SK-N-SH (cell line): ENCODE measurements at regions not wholly inside any gene's neighbourhood (a gene's known extent, or its start where the extent isn't known, plus 50 kb on each side); places are given as distances from the start of the nearest gene placed in this dataset.

Source experiments
- CTCF ChIA-PET: fragments of 300-600, 350-600 bp; formaldehyde crosslinking; extraction: SDS; loops from one replicate; lab custom pipeline; 2021; lab: Yijun Ruan, JAX
- POLR2A ChIA-PET: fragments of 350-600 bp; sonication (Branson Sonifier 250); formaldehyde crosslinking; extraction: SDS; loops from one replicate; lab custom pipeline; 2020; ENCODE audit warnings: antibody characterized with exemption, inconsistent platforms; lab: Yijun Ruan, JAX
- DNase-seq: peaks from one replicate; pipeline ENCODE4 v3.0.0; 2012
- H2AFZ ChIP-seq: fragments of 200-600 bp; sonication (generic); 2 replicates; pipeline ENCODE4 v1.8.1; 2016; ENCODE audit warnings: antibody characterized with exemption, mild to moderate bottlenecking, low read depth
- H3F3A ChIP-seq: fragments of 200-600 bp; sonication (generic); replicated peaks from 2 replicates; pipeline ENCODE3; 2016; ENCODE audit warnings: antibody characterized with exemption, mild to moderate bottlenecking; ENCODE audit not compliant: insufficient read depth
- H3K27ac ChIP-seq, 2 experiments: fragments of 200-500 bp in 1 of 2; fragments of 200-600 bp in 1 of 2; sonication (Bioruptor generic) in 1 of 2; sonication (generic), shearing (Covaris generic) in 1 of 2; 2 replicates each; pipeline versions ENCODE4 v1.5.1 to v1.6.1; 2014 to 2016; ENCODE audit warnings: low read depth in 2 of 2, inconsistent platforms in 1 of 2, low read length in 1 of 2, mild to moderate bottlenecking in 1 of 2, mixed read lengths in 1 of 2
- H3K27me3 ChIP-seq: fragments of 200-600 bp; sonication (generic), shearing (Covaris generic); 2 replicates; pipeline ENCODE4 v1.6.1; 2016; ENCODE audit warnings: mixed run types; ENCODE audit not compliant: insufficient read depth
- H3K36me3 ChIP-seq, 2 experiments: fragments of 200-500 bp in 1 of 2; fragments of 200-600 bp in 1 of 2; sonication (Bioruptor generic) in 1 of 2; sonication (generic) in 1 of 2; replicated peaks in 1 of 2; 2 replicates each; pipeline versions ENCODE3 to v1.5.1; 2014 to 2016; ENCODE audit warnings: low read length in 1 of 2, mild to moderate bottlenecking in 1 of 2; ENCODE audit not compliant: insufficient read depth in 2 of 2, control insufficient read depth in 1 of 2
- H3K4me1 ChIP-seq, 2 experiments: fragments of 200-500 bp in 1 of 2; fragments of 200-600 bp in 1 of 2; sonication (Bioruptor generic) in 1 of 2; sonication (generic), shearing (Covaris generic) in 1 of 2; 2 replicates each; pipeline versions ENCODE4 v1.5.1 to v1.6.1; 2014 to 2016; ENCODE audit warnings: low read depth in 1 of 2, low read length in 1 of 2, mixed run types in 1 of 2; ENCODE audit not compliant: insufficient read depth in 2 of 2, control insufficient read depth in 1 of 2
- H3K4me2 ChIP-seq: fragments of 200-600 bp; sonication (generic), shearing (Covaris generic); 2 replicates; pipeline ENCODE4 v1.6.1; 2017; ENCODE audit warnings: mixed run types
- H3K4me3 ChIP-seq, 2 experiments: fragments of 200-500 bp in 1 of 2; fragments of 200-600 bp in 1 of 2; sonication (Bioruptor generic) in 1 of 2; sonication (generic), shearing (Covaris generic) in 1 of 2; 2 replicates each; pipeline versions ENCODE4 v1.5.1 to v1.8.1; 2014 to 2016; ENCODE audit warnings: low read depth in 2 of 2, inconsistent platforms in 1 of 2, low read length in 1 of 2, mild to moderate bottlenecking in 1 of 2, mixed read lengths in 1 of 2, moderate library complexity in 1 of 2
- H3K79me2 ChIP-seq: fragments of 200-600 bp; sonication (generic); 2 replicates; pipeline ENCODE4 v1.8.1; 2017; ENCODE audit warnings: mild to moderate bottlenecking; ENCODE audit not compliant: insufficient read depth
- H3K9ac ChIP-seq: fragments of 200-600 bp; sonication (generic); 2 replicates; pipeline ENCODE4 v1.6.1; 2017; ENCODE audit warnings: mixed run types
- H3K9me2 ChIP-seq: fragments of 200-600 bp; sonication (generic); 2 replicates; pipeline ENCODE4 v1.6.1; 2017; ENCODE audit warnings: mixed run types
- H3K9me3 ChIP-seq: fragments of 200-600 bp; sonication (generic); 2 replicates; pipeline ENCODE4 v1.6.1; 2017; ENCODE audit warnings: mixed run types, mild to moderate bottlenecking, moderate library complexity
- H4K20me1 ChIP-seq: fragments of 200-600 bp; sonication (generic); 2 replicates; pipeline ENCODE4 v1.6.1; 2017; ENCODE audit warnings: mild to moderate bottlenecking, mixed run types; ENCODE audit not compliant: insufficient read depth
- CHD2 ChIP-seq: fragments of 150-350 bp; IDR thresholded peaks from 2 replicates; pipeline ENCODE4 v1.6.1; 2018; ENCODE audit warnings: low read length; ENCODE audit not compliant: partially characterized antibody
- EP300 ChIP-seq, 2 experiments: IDR thresholded peaks; 2 replicates each; pipeline versions ENCODE4 v1.4.0 to v1.6.1; 2012; ENCODE audit warnings: borderline replicate concordance in 1 of 2, low read depth in 1 of 2, low read length in 1 of 2
- FOSL2 ChIP-seq: IDR thresholded peaks from 2 replicates; pipeline ENCODE4 v1.4.0; 2012; ENCODE audit warnings: low read depth, mild to moderate bottlenecking, moderate library complexity, borderline replicate concordance
- FOXJ3 ChIP-seq: sonication (generic); formaldehyde crosslinking; IDR thresholded peaks from 2 replicates; pipeline ENCODE4 v1.5.1; 2020; ENCODE audit warnings: mild to moderate bottlenecking, missing genetic modification reagents
- FOXM1 ChIP-seq: IDR thresholded peaks from 2 replicates; pipeline ENCODE4 v1.4.0; 2012; ENCODE audit warnings: low read depth, mild to moderate bottlenecking
- IRF3 ChIP-seq: fragments of 150-350 bp; IDR thresholded peaks from 2 replicates; pipeline ENCODE4 v1.6.1; 2016; ENCODE audit warnings: mild to moderate bottlenecking, low read depth, low read length
- MAX ChIP-seq: IDR thresholded peaks from 2 replicates; pipeline ENCODE4 v1.4.0; 2012; ENCODE audit warnings: low read depth
- NFIC ChIP-seq: IDR thresholded peaks from 2 replicates; pipeline ENCODE4 v1.4.0; 2012; ENCODE audit warnings: borderline replicate concordance
- NRF1 ChIP-seq: IDR thresholded peaks from 2 replicates; pipeline ENCODE4 v1.6.1; 2012; ENCODE audit warnings: low read depth, mild to moderate bottlenecking, low read length
- POLR2AphosphoS5 ChIP-seq: IDR thresholded peaks from 2 replicates; pipeline ENCODE4 v1.6.1; 2012; ENCODE audit warnings: low read depth, low read length
- RAD21 ChIP-seq: IDR thresholded peaks from 2 replicates; pipeline ENCODE4 v1.6.1; 2012; ENCODE audit warnings: mild to moderate bottlenecking, low read length
- RXRA ChIP-seq: IDR thresholded peaks from 2 replicates; pipeline ENCODE4 v1.4.0; 2012; ENCODE audit warnings: low read depth, mild to moderate bottlenecking, borderline replicate concordance
- SIN3A ChIP-seq: IDR thresholded peaks from 2 replicates; pipeline ENCODE4 v1.6.1; 2012; ENCODE audit warnings: low read depth, mild to moderate bottlenecking, low read length, moderate library complexity, borderline replicate concordance
- SMC3 ChIP-seq: IDR thresholded peaks from 2 replicates; pipeline ENCODE4 v1.6.1; 2012; ENCODE audit warnings: low read depth, low read length, improper control_type of control experiment
- TAF1 ChIP-seq: IDR thresholded peaks from 2 replicates; pipeline ENCODE4 v1.6.1; 2012; ENCODE audit warnings: low read depth, mild to moderate bottlenecking, low read length, moderate library complexity, borderline replicate concordance
- TCF12 ChIP-seq: IDR thresholded peaks from 2 replicates; pipeline ENCODE4 v1.4.0; 2012
- TEAD4 ChIP-seq: IDR thresholded peaks from 2 replicates; pipeline ENCODE4 v1.4.0; 2012; ENCODE audit warnings: mild to moderate bottlenecking, borderline replicate concordance; ENCODE audit not compliant: insufficient read depth
- YY1 ChIP-seq: IDR thresholded peaks from 2 replicates; pipeline ENCODE4 v1.4.0; 2012; ENCODE audit warnings: low read depth, mild to moderate bottlenecking
- WGBS: methylation state at CpG from one replicate; pipeline ENCODE4 v1.1.6; 2017; ENCODE audit warnings: low lambda C conversion rate; 5-methylcytosine and 5-hydroxymethylcytosine counted together

GRCh38 chr6:90669420-90669819 lies 82.5 kb upstream of the MAP3K7 start:
- Histone ChIP-seq H3K79me2 (no peaks in the 10 kb centered on the region), H4K20me1 (no peaks in the 10 kb centered on the region), H3K4me1 (no peaks in the 10 kb centered on the region), H3F3A (no peaks in the 10 kb centered on the region), H3K9me2 (no peaks in the 10 kb centered on the region), H2AFZ (no peak overlapping the region), H3K9me3 (no peaks in the 10 kb centered on the region), H3K27me3 (no peaks in the 10 kb centered on the region; the same call in 1 of the 2 replicates), H3K4me2 (no peak overlapping the region), H3K27ac (no peak overlapping the region), H3K9ac (no peak overlapping the region), H3K4me3 (no peak overlapping the region), H3K36me3 (no peaks in the 10 kb centered on the region)
- POLR2A ChIA-PET, result no interaction called here
- DNase-seq, result no peak
- CTCF ChIA-PET, result no interaction called here
- WGBS, result 9% methylated on average over 2 of the region's 2 CpGs
- TF ChIP-seq FOSL2 (no peak), RAD21 (no peak), RXRA (no peak), IRF3 (no peak), MAX (no peak), NRF1 (no peak)

- Histone ChIP-seq H3K4me3 (no peak overlapping the region), H2AFZ (no peak overlapping the region), H3K36me3 (no peaks in the 10 kb centered on the region), H3K79me2 (no peaks in the 10 kb centered on the region)
- POLR2A ChIA-PET, result no interaction called here
- TF ChIP-seq CHD2 (no peak), TAF1 (no peak), NFIC (no peak), POLR2AphosphoS5 (no peak), TEAD4 (no peak), SIN3A (no peak), YY1 (no peak), TCF12 (no peak), FOXM1 (no peak), RAD21 (no peak), FOXJ3 (CRISPR knock-in tag) (no peak), EP300 (IDR thresholded peaks at IDR 0.05; ENCODE audit: borderline replicate concordance in 1 of 2, low read depth in 1 of 2, low read length in 1 of 2) (no peak), MAX (no peak), SMC3 (no peak)
- TF ChIP-seq, all 33 proteins: peak for 0
- Histone ChIP-seq H3K9me3 (no peaks in the 10 kb centered on the region), H4K20me1 (no peaks in the 10 kb centered on the region), H3K27me3 (no peaks in the 10 kb centered on the region), H3K27ac (no peak overlapping the region), H3K4me1 (no peaks in the 10 kb centered on the region), H3K9ac (no peak overlapping the region), H3F3A (no peaks in the 10 kb centered on the region), H3K4me2 (no peak overlapping the region), H3K9me2 (no peaks in the 10 kb centered on the region)
- CTCF ChIA-PET, result no interaction called here
- no peak for DNase-seq
Measured at GRCh38 chr6:90668141-90668540, 81.3 kb upstream of the MAP3K7 start.
